ACHN (cell line): ENCODE measurements at regions not wholly inside any gene's neighbourhood (a gene's known extent, or its start where the extent isn't known, plus 50 kb on each side); places are given as distances from the start of the nearest gene placed in this dataset.
"Not testable (repeated sequence)": the region's sequence is repeated elsewhere in the genome, so short reads cannot be mapped to it uniquely, and the experiment has no call there.

Experiments used
- DNase-seq: peaks from one replicate; pipeline ENCODE4 v3.0.0-alpha.2; 2015
- in situ Hi-C: cut with HindIII; loops from 2 replicates; pipeline ENCODE4 v1.10.0; 2017; ENCODE audit warnings: low sequenced_read_pairs, low pct_ligation_motif_present, low pct_unique_long_range_greater_than_20kb

GRCh38 chr7:94797404-94797803, 110.0 kb upstream of the PPP1R9A start:
- DNase-seq, in situ Hi-C loops: not testable (repeated sequence)

- in situ Hi-C loops: no loop called here
- DNase-seq: no peak
Observed at GRCh38 chr7:94803821-94804220, 103.6 kb upstream of the PPP1R9A start.

GRCh38 chr7:94808673-94809072, 98.7 kb upstream of the PPP1R9A start:
- DNase-seq, in situ Hi-C loops: not testable (repeated sequence)

GRCh38 chr7:94810496-94810895, 96.9 kb upstream of the PPP1R9A start:
- DNase-seq: no peak
- in situ Hi-C loops: no loop called here

- in situ Hi-C loops: no loop called here
- no peak for DNase-seq
Observed at GRCh38 chr7:94813917-94814316, 93.5 kb upstream of the PPP1R9A start.

GRCh38 chr7:94823947-94824346, 83.4 kb upstream of the PPP1R9A start:
- in situ Hi-C loops: no loop called here
- DNase-seq: peak; percentile 76

GRCh38 chr7:94829987-94830386, 77.4 kb upstream of the PPP1R9A start:
- no peak for DNase-seq
- in situ Hi-C loops: no loop called here

GRCh38 chr7:94832051-94832450, 75.3 kb upstream of the PPP1R9A start:
- DNase-seq: no peak
- in situ Hi-C loops: no loop called here

GRCh38 chr7:94834359-94834758, 73.0 kb upstream of the PPP1R9A start:
- DNase-seq: no peak
- in situ Hi-C loops: no loop called here

- peak; percentile 10 for DNase-seq
- in situ Hi-C loops: no loop called here
Observed at GRCh38 chr7:94838717-94839116, 68.7 kb upstream of the PPP1R9A start.

- DNase-seq: no peak
- in situ Hi-C loops: no loop called here
Observed at GRCh38 chr7:94843553-94843952, 63.8 kb upstream of the PPP1R9A start.

GRCh38 chr7:94848531-94848930, 58.9 kb upstream of the PPP1R9A start:
- in situ Hi-C loops: no loop called here
- no peak for DNase-seq

GRCh38 chr7:94848992-94849576, 58.3 kb upstream of the PPP1R9A start:
- in situ Hi-C loops: no loop called here
- DNase-seq: no peak

- no peak for DNase-seq
- in situ Hi-C loops: no loop called here
Observed at GRCh38 chr7:94849636-94850208, 57.7 kb upstream of the PPP1R9A start.

- in situ Hi-C loops: no loop called here
- DNase-seq: no peak
Observed at GRCh38 chr7:94855589-94855988, 51.8 kb upstream of the PPP1R9A start.

- in situ Hi-C loops: no loop called here
Observed at GRCh38 chr7:94856643-94857042, 50.8 kb upstream of the PPP1R9A start.

More at GRCh38 chr7:94856643-94857042, 50.8 kb upstream of the PPP1R9A start:
- no peak for DNase-seq
